22Rv1 (cell line): ENCODE measurements at regions not wholly inside any gene's neighbourhood (a gene's known extent, or its start where the extent isn't known, plus 50 kb on each side); places are given as distances from the start of the nearest gene placed in this dataset.

ENCODE experiments used
- ZFX ChIP-seq: fragments of 450-650 bp; IDR thresholded peaks from 2 replicates; pipeline ENCODE4 v1.6.1; 2017; ENCODE audit warnings: antibody characterized with exemption, borderline replicate concordance
- TF ChIP-seq, protein P1 (sequence below): fragments of 450-650 bp; IDR thresholded peaks from 2 replicates; pipeline ENCODE4 v1.5.1; 2017; ENCODE audit warnings: mild to moderate bottlenecking

GRCh38 chr5:124873188-124873587, 126.7 kb upstream of the ZNF608 start:
- TF ChIP-seq, protein P1, sequence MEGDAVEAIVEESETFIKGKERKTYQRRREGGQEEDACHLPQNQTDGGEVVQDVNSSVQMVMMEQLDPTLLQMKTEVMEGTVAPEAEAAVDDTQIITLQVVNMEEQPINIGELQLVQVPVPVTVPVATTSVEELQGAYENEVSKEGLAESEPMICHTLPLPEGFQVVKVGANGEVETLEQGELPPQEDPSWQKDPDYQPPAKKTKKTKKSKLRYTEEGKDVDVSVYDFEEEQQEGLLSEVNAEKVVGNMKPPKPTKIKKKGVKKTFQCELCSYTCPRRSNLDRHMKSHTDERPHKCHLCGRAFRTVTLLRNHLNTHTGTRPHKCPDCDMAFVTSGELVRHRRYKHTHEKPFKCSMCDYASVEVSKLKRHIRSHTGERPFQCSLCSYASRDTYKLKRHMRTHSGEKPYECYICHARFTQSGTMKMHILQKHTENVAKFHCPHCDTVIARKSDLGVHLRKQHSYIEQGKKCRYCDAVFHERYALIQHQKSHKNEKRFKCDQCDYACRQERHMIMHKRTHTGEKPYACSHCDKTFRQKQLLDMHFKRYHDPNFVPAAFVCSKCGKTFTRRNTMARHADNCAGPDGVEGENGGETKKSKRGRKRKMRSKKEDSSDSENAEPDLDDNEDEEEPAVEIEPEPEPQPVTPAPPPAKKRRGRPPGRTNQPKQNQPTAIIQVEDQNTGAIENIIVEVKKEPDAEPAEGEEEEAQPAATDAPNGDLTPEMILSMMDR = no peak
- no peak for TF ChIP-seq ZFX
